ENCODE measurements at regions not wholly inside any gene's neighbourhood (a gene's known extent, or its start where the extent isn't known, plus 50 kb on each side); places are given as distances from the start of the nearest gene placed in this dataset.

GRCh38 chr6:80639181-80639629, 532.7 kb downstream of the BCKDHB start:
- H3K4me3 ChIP-seq (ENCODE audit: control insufficient read depth, low read depth, low read length), result no peak overlapping the region
- DNase-seq (ENCODE audit: low read depth), result peak; percentile 32
- TF ChIP-seq CTCF (conservative IDR thresholded peaks at IDR 0.05; ENCODE audit: control insufficient read depth, insufficient read depth, low read depth, low read length), result no peak

- TF ChIP-seq CTCF (conservative IDR thresholded peaks at IDR 0.05; ENCODE audit: control insufficient read depth, insufficient read depth, low read depth, low read length), result no peak
- DNase-seq (ENCODE audit: low read depth), result peak; percentile 93
- H3K4me3 ChIP-seq (ENCODE audit: control insufficient read depth, low read depth, low read length), result no peak overlapping the region
Observed at GRCh38 chr6:80638213-80639055, 532.0 kb downstream of the BCKDHB start.

- TF ChIP-seq CTCF (conservative IDR thresholded peaks at IDR 0.05; ENCODE audit: control insufficient read depth, insufficient read depth, low read depth, low read length), result no peak
- peak; percentile 69 for DNase-seq (ENCODE audit: low read depth)
- H3K4me3 ChIP-seq (ENCODE audit: control insufficient read depth, low read depth, low read length), result no peak overlapping the region
Observed at GRCh38 chr6:80637312-80637711, 530.8 kb downstream of the BCKDHB start.

GRCh38 chr6:80636689-80637088, 530.2 kb downstream of the BCKDHB start:
- TF ChIP-seq CTCF (conservative IDR thresholded peaks at IDR 0.05; ENCODE audit: control insufficient read depth, insufficient read depth, low read depth, low read length), result no peak
- no peak overlapping the region for H3K4me3 ChIP-seq (ENCODE audit: control insufficient read depth, low read depth, low read length)
- no peak for DNase-seq (ENCODE audit: low read depth)

- no peak overlapping the region for H3K4me3 ChIP-seq (ENCODE audit: control insufficient read depth, low read depth, low read length)
- TF ChIP-seq CTCF (conservative IDR thresholded peaks at IDR 0.05; ENCODE audit: control insufficient read depth, insufficient read depth, low read depth, low read length), result no peak
- no peak for DNase-seq (ENCODE audit: low read depth)
Observed at GRCh38 chr6:80633412-80633811, 526.9 kb downstream of the BCKDHB start.

- no peak for TF ChIP-seq CTCF (conservative IDR thresholded peaks at IDR 0.05; ENCODE audit: control insufficient read depth, insufficient read depth, low read depth, low read length)
- H3K4me3 ChIP-seq (ENCODE audit: control insufficient read depth, low read depth, low read length), result no peak overlapping the region
- no peak for DNase-seq (ENCODE audit: low read depth)
Observed at GRCh38 chr6:80625405-80625804, 518.9 kb downstream of the BCKDHB start.
